K562 (cell line): ENCODE measurements at regions not wholly inside any gene's neighbourhood (a gene's known extent, or its start where the extent isn't known, plus 50 kb on each side); places are given as distances from the start of the nearest gene placed in this dataset.

Experiments
- ATAC-seq: fragments of 200-7000 bp; cut with Tn5 transposase; 3 replicates; pipeline ENCODE4 v1.9.1; 2020; ENCODE audit warnings: moderate library complexity
- BruUV-seq: library from RNA; stranded (reverse); fragments of 400-500 nt; replicated peaks from 2 replicates; lab custom pipeline; 2021; lab: Mats Ljungman, UMichigan
- CTCF ChIA-PET: fragments of 300-600 bp; formaldehyde crosslinking; extraction: SDS; loops from one replicate; lab custom pipeline; 2021; ENCODE audit warnings: low intra/inter-chr PET ratio; lab: Yijun Ruan, JAX
- POLR2A ChIA-PET: fragments of 300-600, 350-650 bp; sonication (Branson Sonifier 250); formaldehyde crosslinking; extraction: SDS; loops from one replicate; lab custom pipeline; 2021; ENCODE audit warnings: antibody characterized with exemption, inconsistent platforms; lab: Yijun Ruan, JAX
- DNase-seq, 4 experiments: peaks; one replicate each; pipeline versions ENCODE4 v3.0.0 to v3.0.0-alpha.2; 2011 to 2018; ENCODE audit warnings: low spot score in 3 of 4, mixed read lengths in 3 of 4; ENCODE audit errors: extremely low read depth in 1 of 4
- FAIRE-seq: peaks from 2 replicates; lab custom pipeline; 2011; peaks lifted over from hg19 to GRCh38; lab: Jason Lieb, UNC
- H2AFZ ChIP-seq: 2 replicates; pipeline ENCODE4 v1.6.0; 2011; ENCODE audit warnings: low read depth, low read length, control low read depth, inconsistent platforms
- H3K27ac ChIP-seq: fragments of 200-600 bp; 3 replicates; pipeline ENCODE4 v1.8.0; 2011; ENCODE audit warnings: low read depth, mild to moderate bottlenecking, control low read depth, inconsistent platforms, low read length, moderate library complexity, mixed read lengths; ENCODE audit errors: extremely low read depth
- H3K27me3 ChIP-seq, 2 experiments: fragments of 300-600 bp in 1 of 2; 2 replicates in 1 of 2; 3 replicates in 1 of 2; pipeline versions ENCODE4 v1.6.0 to v1.8.0; 2011; ENCODE audit warnings: inconsistent platforms in 2 of 2, low read length in 2 of 2, mild to moderate bottlenecking in 1 of 2, mixed read lengths in 1 of 2, moderate library complexity in 1 of 2; ENCODE audit not compliant: control insufficient read depth in 2 of 2, insufficient read depth in 2 of 2
- H3K36me3 ChIP-seq: fragments of 300-600 bp; 3 replicates; pipeline ENCODE4 v1.8.0; 2011; ENCODE audit warnings: mild to moderate bottlenecking, low read length, inconsistent platforms; ENCODE audit not compliant: control insufficient read depth, insufficient read depth
- H3K4me1 ChIP-seq, 2 experiments: fragments of 200-600 bp in 1 of 2; replicated peaks in 1 of 2; 2 replicates in 1 of 2; 3 replicates in 1 of 2; pipeline versions ENCODE4 v1.5.1 to v1.8.0; 2011; ENCODE audit warnings: inconsistent platforms in 2 of 2, low read length in 2 of 2, mild to moderate bottlenecking in 1 of 2, mixed read lengths in 1 of 2, moderate library complexity in 1 of 2; ENCODE audit not compliant: control insufficient read depth in 2 of 2, insufficient read depth in 2 of 2
- H3K4me2 ChIP-seq: 2 replicates; pipeline ENCODE4 v1.6.1; 2011; ENCODE audit warnings: low read length, control low read depth, inconsistent platforms, mixed read lengths; ENCODE audit not compliant: insufficient read depth
- H3K4me3 ChIP-seq: fragments of 200-600 bp; sonication (generic), shearing (Covaris generic); 2 replicates; pipeline ENCODE4 v1.5.1; 2016; ENCODE audit warnings: control low read depth, inconsistent platforms
- H3K79me2 ChIP-seq: fragments of 200-600 bp; 3 replicates; pipeline ENCODE4 v1.8.0; 2011; ENCODE audit warnings: low read length, inconsistent platforms; ENCODE audit not compliant: control insufficient read depth, insufficient read depth
- H3K9ac ChIP-seq, 2 experiments: 2 replicates each; pipeline versions ENCODE4 v1.6.0 to v1.6.1; 2011; ENCODE audit warnings: low read depth in 2 of 2, low read length in 2 of 2, control low read depth in 1 of 2, inconsistent platforms in 1 of 2, mild to moderate bottlenecking in 1 of 2, mixed read lengths in 1 of 2; ENCODE audit not compliant: insufficient read depth in 1 of 2
- H3K9me1 ChIP-seq: one replicate; pipeline ENCODE4 v1.6.0; 2011; ENCODE audit warnings: inconsistent platforms, mild to moderate bottlenecking, low read length, moderate library complexity; ENCODE audit not compliant: control insufficient read depth, insufficient read depth
- H3K9me3 ChIP-seq: replicated peaks from 2 replicates; pipeline ENCODE4 v1.5.1; 2011; ENCODE audit warnings: low read depth, low read length, inconsistent platforms; ENCODE audit not compliant: control insufficient read depth, insufficient read depth
- H4K20me1 ChIP-seq: replicated peaks from 2 replicates; pipeline ENCODE4 v1.6.1; 2011; ENCODE audit warnings: low read length, inconsistent platforms, mixed read lengths; ENCODE audit not compliant: control insufficient read depth, insufficient read depth
- ATF1 ChIP-seq, 2 experiments: fragments of 450-650 bp in 1 of 2; IDR thresholded peaks; 2 replicates each; pipeline ENCODE4 v1.6.1; 2016; ENCODE audit warnings: missing compliant biosample characterization in 1 of 2, missing genetic modification characterization in 1 of 2
- CBX8 ChIP-seq: fragments of 200-600 bp; sonication (generic); IDR thresholded peaks from 2 replicates; pipeline ENCODE4 v1.6.1; 2012; ENCODE audit warnings: borderline replicate concordance, mixed run types, low read depth, mild to moderate bottlenecking, moderate library complexity, mixed read lengths, low read length, control low read depth, inconsistent platforms; ENCODE audit not compliant: poor library complexity, severe bottlenecking; ENCODE audit errors: extremely low read depth
- EP300 ChIP-seq: IDR thresholded peaks from 2 replicates; pipeline ENCODE4 v1.6.1; 2012; ENCODE audit warnings: low read length, improper control_type of control experiment
- FUS ChIP-seq: fragments of 200-400 bp; formaldehyde crosslinking; optimal IDR thresholded peaks from 2 replicates; pipeline ENCODE3; 2017; ENCODE audit warnings: low read depth, low read length
- GATAD2B ChIP-seq: fragments of 450-650 bp; IDR thresholded peaks from 2 replicates; pipeline ENCODE4 v1.6.1; 2017; ENCODE audit warnings: mild to moderate bottlenecking, borderline replicate concordance
- MTA2 ChIP-seq: fragments of 450-650 bp; IDR thresholded peaks from 2 replicates; pipeline ENCODE4 v1.6.1; 2016; ENCODE audit warnings: low read depth
- NRF1 ChIP-seq, 2 experiments: fragments of 450-650 bp; IDR thresholded peaks in 1 of 2; conservative IDR thresholded peaks in 1 of 2; 2 replicates each; pipeline ENCODE4 v1.6.1; 2014; ENCODE audit warnings: mild to moderate bottlenecking in 2 of 2
- RAD51 ChIP-seq: fragments of 450-650 bp; IDR thresholded peaks from 2 replicates; pipeline ENCODE4 v1.7.1; 2016; ENCODE audit warnings: low read depth, mild to moderate bottlenecking, borderline replicate concordance
- RBM25 ChIP-seq: fragments of 200-400 bp; formaldehyde crosslinking; IDR thresholded peaks from 2 replicates; pipeline ENCODE4 v1.6.1; 2018; ENCODE audit warnings: low read length, low read depth, moderate library complexity; ENCODE audit not compliant: severe bottlenecking
- TEAD2 ChIP-seq: fragments of 450-650 bp; IDR thresholded peaks from 2 replicates; pipeline ENCODE4 v1.6.1; 2016; ENCODE audit warnings: missing genetic modification characterization, control low read depth, missing compliant biosample characterization
- ZFP36 ChIP-seq: fragments of 150-350 bp; IDR thresholded peaks from 2 replicates; pipeline ENCODE4 v1.6.1; 2018; ENCODE audit warnings: low read length, low read depth; ENCODE audit not compliant: partially characterized antibody
- ZKSCAN8 ChIP-seq: fragments of 200-800 bp; sonication (Bioruptor generic); IDR thresholded peaks from 2 replicates; pipeline ENCODE4 v1.6.1; 2016; ENCODE audit warnings: missing genetic modification characterization, missing compliant biosample characterization
- ZNF175 ChIP-seq: fragments of 200-800 bp; sonication (Bioruptor generic); IDR thresholded peaks from 2 replicates; pipeline ENCODE4 v1.6.1; 2016; ENCODE audit warnings: low read depth, mild to moderate bottlenecking, missing genetic modification characterization, missing compliant biosample characterization
- ZNF408 ChIP-seq: fragments of 250-450 bp; sonication (Bioruptor Pico); IDR thresholded peaks from 2 replicates; pipeline ENCODE4 v1.4.0; 2020; ENCODE audit warnings: low read depth, mild to moderate bottlenecking, moderate library complexity
- ZNF41 ChIP-seq: fragments of 250-450 bp; sonication (Bioruptor Pico); conservative IDR thresholded peaks from 2 replicates; pipeline ENCODE4 v1.4.0; 2020; ENCODE audit warnings: mild to moderate bottlenecking
- ZNF444 ChIP-seq: fragments of 250-450 bp; sonication (Bioruptor Pico); IDR thresholded peaks from 2 replicates; pipeline ENCODE4 v1.4.0; 2020; ENCODE audit warnings: mild to moderate bottlenecking, moderate library complexity
- WGBS: fragments of 100-300 bp; shearing (Covaris generic); methylation state at CpG from one replicate; pipeline ENCODE4 v1.1.6; 2016; ENCODE audit warnings: low coverage, mixed read lengths; ENCODE audit not compliant: insufficient coverage; ENCODE audit errors: missing lambda C conversion rate; 5-methylcytosine and 5-hydroxymethylcytosine counted together
- in situ Hi-C: fragments of 300-500 bp; cut with MboI; formaldehyde crosslinking; loops from 4 replicates; pipeline ENCODE4 v1.15.0; 2018; ENCODE audit warnings: inconsistent platforms, mixed read lengths
- intact Hi-C: fragments of 100-400 bp; cut with micrococcal nuclease; formaldehyde crosslinking; loops from 2 replicates; pipeline ENCODE4 v1.14.2; 2022
- TF ChIP-seq, protein P1 (sequence below), 2 experiments: fragments of 250-450 bp in 1 of 2; fragments of 450-650 bp in 1 of 2; sonication (Bioruptor Pico) in 1 of 2; IDR thresholded peaks; 2 replicates each; pipeline versions ENCODE4 v1.6.1 to v1.8.0; 2016 to 2021; ENCODE audit warnings: mild to moderate bottlenecking in 2 of 2, moderate library complexity in 2 of 2, missing compliant biosample characterization in 1 of 2, missing genetic modification characterization in 1 of 2

DNA sequence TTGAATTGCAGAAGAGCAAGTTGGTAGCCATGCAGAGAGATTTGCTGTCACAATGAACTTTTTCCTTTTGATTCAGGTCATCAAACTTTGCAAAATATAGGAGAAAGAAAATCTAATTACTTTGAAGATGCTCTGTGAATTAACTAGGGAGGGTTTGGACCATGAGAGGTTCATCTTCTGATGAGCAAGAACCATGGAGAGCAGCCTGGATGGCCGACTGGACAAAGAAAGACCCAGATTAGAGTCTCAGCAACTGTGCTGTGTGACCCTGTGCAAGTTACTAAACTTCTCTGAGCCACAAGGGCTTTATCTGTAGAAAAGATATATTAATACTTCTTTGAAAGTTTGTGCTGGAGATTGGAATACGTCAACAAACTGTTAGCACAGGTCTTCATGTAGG lies 122.6 kb upstream of the ADAMTS18 start:
- H3K4me1 ChIP-seq = no peaks in the 10 kb centered on the region
- POLR2A ChIA-PET = no interaction called here
- no peaks in the 10 kb centered on the region for H3K36me3 ChIP-seq
- H3K79me2 ChIP-seq = no peaks in the 10 kb centered on the region
- H2AFZ ChIP-seq = no peak overlapping the region
- intact Hi-C loops (no loop called here), in situ Hi-C loops (no loop called here)
- H3K27me3 ChIP-seq = peaks cover 0 to 2% of the 10 kb centered on the region in 2 experiments; a peak in 1 of 5 replicates
- DNase-seq (no peak), FAIRE-seq (no peak), ATAC-seq (no peak)
- no peaks in the 10 kb centered on the region for H3K9me1 ChIP-seq
- BruUV-seq = no TSS peak
- 0% methylated on average over 2 of the region's 2 CpGs for WGBS
- no peak overlapping the region for H3K27ac ChIP-seq
- no peaks in the 10 kb centered on the region for H3K9me3 ChIP-seq
- no peak overlapping the region for H3K4me2 ChIP-seq
- CTCF ChIA-PET = no interaction called here
- no peak overlapping the region for H3K4me3 ChIP-seq
- no peak for TF ChIP-seq NRF1 (conservative IDR thresholded peaks at IDR 0.05 in 1 of 2, IDR thresholded peaks at IDR 0.05 in 1 of 2)
- no peak for TF ChIP-seq GATAD2B
- TF ChIP-seq RBM25 = peak; percentile 72
- TF ChIP-seq ZFP36 = peak; percentile 15
- no peak for TF ChIP-seq ZNF444
- no peaks in the 10 kb centered on the region for H4K20me1 ChIP-seq
- no peak overlapping the region for H3K9ac ChIP-seq

DNA sequence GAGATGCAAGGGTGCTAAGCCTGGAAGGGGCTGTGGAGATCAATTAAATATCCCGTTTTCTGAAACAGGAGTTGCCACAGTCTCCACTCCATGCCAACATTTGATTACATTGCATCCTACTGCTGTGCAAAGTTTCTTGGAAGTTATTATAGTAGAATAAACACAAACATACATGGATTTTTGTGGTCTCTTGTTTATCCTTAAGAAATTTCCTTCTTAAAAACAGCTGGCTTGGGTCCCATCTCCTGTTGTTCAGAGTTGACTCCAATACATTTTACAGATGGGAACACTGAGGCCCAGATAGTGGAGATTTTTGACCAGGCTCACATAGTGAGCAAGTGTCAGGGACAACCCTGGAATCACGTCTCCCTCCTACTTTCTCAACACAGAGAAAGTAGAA lies 124.0 kb upstream of the ADAMTS18 start:
- POLR2A ChIA-PET = no interaction called here
- no peak for TF ChIP-seq ZNF408 (CRISPR knock-in tag)
- TF ChIP-seq MTA2 = no peak
- TF ChIP-seq TEAD2 (tag) = no peak
- TF ChIP-seq ZKSCAN8 (CRISPR knock-in tag) = no peak
- TF ChIP-seq ZNF175 (CRISPR knock-in tag) = no peak
- TF ChIP-seq CBX8 = no peak
- TF ChIP-seq EP300 = no peak
- TF ChIP-seq FUS = no peak
- TF ChIP-seq ZNF41 (CRISPR knock-in tag) = no peak
- TF ChIP-seq ATF1 (CRISPR knock-in tag; IDR thresholded peaks at IDR 0.05) = no peak
- no peak for TF ChIP-seq ATF1 (tag; IDR thresholded peaks at IDR 0.05)
- TF ChIP-seq RAD51 = no peak
- TF ChIP-seq, protein P1, sequence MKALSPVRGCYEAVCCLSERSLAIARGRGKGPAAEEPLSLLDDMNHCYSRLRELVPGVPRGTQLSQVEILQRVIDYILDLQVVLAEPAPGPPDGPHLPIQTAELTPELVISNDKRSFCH (CRISPR knock-in tag; IDR thresholded peaks at IDR 0.05) = no peak
- TF ChIP-seq, protein P1 (tag; IDR thresholded peaks at IDR 0.05) = no peak

More for the DNA sequence above, 124.0 kb upstream of the ADAMTS18 start:
- Histone ChIP-seq H3K27ac (no peak overlapping the region), H3K79me2 (no peaks in the 10 kb centered on the region), H3K4me2 (no peak overlapping the region), H3K9me3 (no peaks in the 10 kb centered on the region), H3K27me3 (peaks cover 0 to 2% of the 10 kb centered on the region in 2 experiments; a peak in 1 of 5 replicates), H4K20me1 (no peaks in the 10 kb centered on the region), H3K36me3 (no peaks in the 10 kb centered on the region), H3K4me1 (no peaks in the 10 kb centered on the region), H3K4me3 (no peak overlapping the region), H3K9me1 (no peaks in the 10 kb centered on the region), H2AFZ (no peak overlapping the region), H3K9ac (no peak overlapping the region)
- in situ Hi-C loops (no loop called here), intact Hi-C loops (no loop called here)
- FAIRE-seq (no peak), DNase-seq (no peak), ATAC-seq (no peak)
- WGBS = 0% methylated on average over 2 of the region's 2 CpGs
- CTCF ChIA-PET = no interaction called here
- BruUV-seq = no TSS peak
